GM18508 (cell line): ENCODE measurements at regions not wholly inside any gene's neighbourhood (a gene's known extent, or its start where the extent isn't known, plus 50 kb on each side); places are given as distances from the start of the nearest gene placed in this dataset.
"Not testable (repeated sequence)": the region's sequence is repeated elsewhere in the genome, so short reads cannot be mapped to it uniquely, and the experiment has no call there.

ENCODE experiments used
- ATAC-seq: cut with Tn5 transposase; IDR thresholded peaks from one replicate; pipeline ENCODE4 v1.9.1; 2021; ENCODE audit warnings: moderate number of reproducible peaks; ENCODE audit not compliant: insufficient read depth, unreplicated experiment

- no peak for ATAC-seq
Measured at GRCh38 chr2:75952173-75952572, 241.5 kb upstream of the GCFC2 start.

- no peak for ATAC-seq
Measured at GRCh38 chr2:75949385-75950030, 238.8 kb upstream of the GCFC2 start.

GRCh38 chr2:75936311-75936710, 225.6 kb upstream of the GCFC2 start:
- no peak for ATAC-seq

- ATAC-seq: no peak
Measured at GRCh38 chr2:75932996-75933395, 222.3 kb upstream of the GCFC2 start.

- no peak for ATAC-seq
Measured at GRCh38 chr2:75928093-75928492, 217.4 kb upstream of the GCFC2 start.

- no peak for ATAC-seq
Measured at GRCh38 chr2:75925331-75926024, 214.8 kb upstream of the GCFC2 start.

- no peak for ATAC-seq
Measured at GRCh38 chr2:75922191-75922590, 211.5 kb upstream of the GCFC2 start.

GRCh38 chr2:75920859-75921551, 210.3 kb upstream of the GCFC2 start:
- no peak for ATAC-seq

GRCh38 chr2:75915851-75916634, 205.3 kb upstream of the GCFC2 start:
- ATAC-seq: no peak

GRCh38 chr2:75896779-75897366, 186.2 kb upstream of the GCFC2 start:
- peak; percentile 54 for ATAC-seq

GRCh38 chr2:75894170-75894569, 183.5 kb upstream of the GCFC2 start:
- peak; percentile 84 for ATAC-seq

- ATAC-seq: no peak
Measured at GRCh38 chr2:75892490-75892889, 181.8 kb upstream of the GCFC2 start.

- ATAC-seq: no peak
Measured at GRCh38 chr2:75882530-75882929, 171.8 kb upstream of the GCFC2 start.

GRCh38 chr2:75875606-75876005, 164.9 kb upstream of the GCFC2 start:
- not testable (repeated sequence) for ATAC-seq

- not testable (repeated sequence) for ATAC-seq
Measured at GRCh38 chr2:75871762-75872614, 161.3 kb upstream of the GCFC2 start.

GRCh38 chr2:75870651-75871137, 160.0 kb upstream of the GCFC2 start:
- peak; percentile 65 for ATAC-seq

GRCh38 chr2:75870133-75870532, 159.4 kb upstream of the GCFC2 start:
- no peak for ATAC-seq

GRCh38 chr2:75865702-75866101, 155.0 kb upstream of the GCFC2 start:
- no peak for ATAC-seq

- ATAC-seq: no peak
Measured at GRCh38 chr2:75865083-75865482, 154.4 kb upstream of the GCFC2 start.
